LNCAP (cell line): ENCODE measurements at regions not wholly inside any gene's neighbourhood (a gene's known extent, or its start where the extent isn't known, plus 50 kb on each side); places are given as distances from the start of the nearest gene placed in this dataset.

ENCODE experiments used
- TF ChIP-seq, protein P1 (sequence below): fragments of 450-650 bp; IDR thresholded peaks from 2 replicates; pipeline ENCODE4 v1.5.1; 2017; ENCODE audit warnings: mild to moderate bottlenecking

DNA sequence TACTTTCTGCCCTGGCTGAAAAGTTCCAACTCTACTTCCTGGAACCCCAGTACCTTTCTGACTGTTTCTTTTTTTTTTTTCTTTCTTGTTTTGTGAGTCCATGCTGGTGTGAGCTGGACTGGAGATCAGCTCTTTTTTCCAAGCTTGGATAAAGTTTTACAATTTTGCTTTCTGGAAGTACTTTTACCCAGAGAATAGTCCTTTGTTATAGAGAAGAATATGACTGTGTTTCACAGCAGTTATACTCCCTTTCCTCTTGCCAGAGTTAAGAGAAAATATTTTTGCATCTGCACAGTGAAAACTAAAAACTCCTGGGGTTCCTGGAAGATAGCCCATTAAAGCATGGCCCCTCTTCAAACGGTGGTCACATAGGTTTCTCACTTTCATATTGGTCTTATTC lies 1100.6 kb downstream of the OTOL1 start:
- TF ChIP-seq, protein P1, sequence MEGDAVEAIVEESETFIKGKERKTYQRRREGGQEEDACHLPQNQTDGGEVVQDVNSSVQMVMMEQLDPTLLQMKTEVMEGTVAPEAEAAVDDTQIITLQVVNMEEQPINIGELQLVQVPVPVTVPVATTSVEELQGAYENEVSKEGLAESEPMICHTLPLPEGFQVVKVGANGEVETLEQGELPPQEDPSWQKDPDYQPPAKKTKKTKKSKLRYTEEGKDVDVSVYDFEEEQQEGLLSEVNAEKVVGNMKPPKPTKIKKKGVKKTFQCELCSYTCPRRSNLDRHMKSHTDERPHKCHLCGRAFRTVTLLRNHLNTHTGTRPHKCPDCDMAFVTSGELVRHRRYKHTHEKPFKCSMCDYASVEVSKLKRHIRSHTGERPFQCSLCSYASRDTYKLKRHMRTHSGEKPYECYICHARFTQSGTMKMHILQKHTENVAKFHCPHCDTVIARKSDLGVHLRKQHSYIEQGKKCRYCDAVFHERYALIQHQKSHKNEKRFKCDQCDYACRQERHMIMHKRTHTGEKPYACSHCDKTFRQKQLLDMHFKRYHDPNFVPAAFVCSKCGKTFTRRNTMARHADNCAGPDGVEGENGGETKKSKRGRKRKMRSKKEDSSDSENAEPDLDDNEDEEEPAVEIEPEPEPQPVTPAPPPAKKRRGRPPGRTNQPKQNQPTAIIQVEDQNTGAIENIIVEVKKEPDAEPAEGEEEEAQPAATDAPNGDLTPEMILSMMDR: no peak

DNA sequence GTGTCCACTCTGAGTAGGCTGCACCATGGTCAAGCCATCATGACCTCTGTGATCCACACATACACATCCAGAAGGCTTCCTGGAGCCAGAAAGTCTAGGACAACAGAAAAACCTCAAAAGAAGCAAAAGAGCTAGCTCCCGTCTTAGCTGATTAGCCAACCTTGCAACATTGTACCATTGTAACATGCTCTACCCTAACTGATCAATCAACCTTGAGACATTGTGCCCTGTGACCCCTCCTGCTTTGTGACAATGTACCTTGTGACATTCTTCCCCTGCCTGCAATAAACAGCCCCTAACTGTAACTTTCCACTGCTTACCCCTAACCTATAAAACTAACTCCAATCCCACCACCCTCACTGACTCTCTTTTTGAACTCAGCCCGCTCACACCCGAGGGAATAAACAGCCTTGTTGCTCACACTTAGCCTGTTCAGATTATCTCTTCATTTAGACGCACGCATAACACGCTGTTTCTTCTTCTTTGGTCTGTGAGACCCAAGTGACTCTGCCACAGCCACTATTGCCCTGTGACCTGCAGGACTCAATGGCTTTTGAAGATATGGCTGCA lies 1104.6 kb downstream of the OTOL1 start:
- TF ChIP-seq, protein P1: no peak

DNA sequence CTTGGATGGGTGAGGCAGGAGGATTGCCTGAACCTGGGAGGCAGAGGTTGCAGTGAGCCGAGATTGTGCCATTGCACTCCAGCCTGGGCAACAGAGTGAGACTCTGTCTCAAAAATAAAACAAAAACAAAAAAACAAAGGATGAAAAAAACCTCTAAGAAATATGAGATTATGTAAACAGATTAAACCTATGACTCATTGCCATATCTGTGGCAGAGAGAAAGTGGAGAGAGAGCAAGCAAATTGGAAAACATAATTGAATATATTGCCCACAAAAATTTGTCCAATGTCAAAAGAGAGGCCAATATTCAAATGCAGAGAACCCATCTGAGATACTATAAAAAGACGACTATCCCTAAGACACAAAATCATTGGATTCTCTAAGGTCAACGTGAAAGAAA lies 1106.0 kb downstream of the OTOL1 start:
- TF ChIP-seq, protein P1: no peak

DNA sequence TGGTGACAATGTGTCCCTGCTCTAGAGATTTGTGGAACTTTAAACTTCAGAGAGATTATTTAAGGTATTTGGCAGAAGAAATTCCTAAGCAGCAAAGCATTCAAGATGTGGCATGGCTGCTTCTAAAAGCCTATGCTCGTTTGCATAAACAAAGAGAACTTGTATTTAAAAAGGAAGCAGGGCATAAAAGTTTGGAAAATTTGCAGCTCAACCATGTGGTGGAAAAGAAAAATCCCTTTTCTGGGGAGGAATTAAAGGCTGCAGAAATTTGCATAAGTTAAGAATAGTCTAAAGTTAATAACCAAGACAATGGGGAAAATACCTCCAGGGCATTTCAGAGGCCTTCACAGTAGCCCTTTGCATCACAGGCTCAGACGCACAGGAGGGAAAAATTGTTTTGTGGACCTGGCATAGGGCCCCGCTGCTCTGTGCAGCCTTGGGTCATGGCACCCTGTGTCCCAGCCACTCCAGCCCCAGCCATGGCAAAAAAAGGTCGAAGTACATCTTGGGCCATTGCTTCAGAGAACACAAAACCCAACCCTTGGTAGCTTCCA lies 1109.1 kb downstream of the OTOL1 start:
- TF ChIP-seq, protein P1: no peak

DNA sequence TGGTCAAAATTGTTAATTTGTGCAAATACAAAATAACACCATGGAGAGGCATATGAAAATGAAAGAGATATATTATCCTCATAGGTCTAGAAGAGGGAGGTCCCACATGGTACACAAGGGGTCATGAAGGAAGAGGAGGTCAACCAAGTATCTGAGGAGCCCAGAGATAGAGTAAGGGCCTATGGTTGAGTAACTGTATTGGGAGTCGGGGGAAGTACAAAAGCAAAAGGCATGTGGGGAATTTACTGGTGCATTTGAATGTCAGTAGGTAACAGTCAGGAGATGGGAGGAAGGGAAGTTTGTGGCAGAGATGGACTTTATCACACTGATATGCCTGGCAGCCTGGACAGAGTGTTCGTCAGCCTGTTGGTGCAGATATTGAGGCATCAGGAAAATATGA lies 1113.7 kb downstream of the OTOL1 start:
- TF ChIP-seq, protein P1: no peak

DNA sequence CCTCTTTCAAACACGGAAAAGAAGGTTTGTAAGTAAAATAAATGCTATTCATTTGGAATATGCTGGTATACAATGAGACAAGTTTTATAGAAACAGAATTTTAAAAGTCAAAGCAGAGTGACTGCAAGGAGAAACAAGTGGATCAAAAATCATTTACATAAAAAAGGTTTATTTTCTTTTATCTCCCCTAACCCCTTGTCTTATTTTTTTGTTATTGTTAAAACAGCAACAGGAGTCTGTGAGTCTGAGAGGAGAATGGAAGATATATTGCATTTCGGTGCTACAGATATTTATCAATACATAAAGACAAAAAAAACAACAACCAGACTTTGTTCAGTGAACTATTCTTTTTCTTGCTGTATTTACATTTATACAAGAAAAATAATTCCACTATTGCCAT lies 1116.4 kb downstream of the OTOL1 start:
- TF ChIP-seq, protein P1: no peak

DNA sequence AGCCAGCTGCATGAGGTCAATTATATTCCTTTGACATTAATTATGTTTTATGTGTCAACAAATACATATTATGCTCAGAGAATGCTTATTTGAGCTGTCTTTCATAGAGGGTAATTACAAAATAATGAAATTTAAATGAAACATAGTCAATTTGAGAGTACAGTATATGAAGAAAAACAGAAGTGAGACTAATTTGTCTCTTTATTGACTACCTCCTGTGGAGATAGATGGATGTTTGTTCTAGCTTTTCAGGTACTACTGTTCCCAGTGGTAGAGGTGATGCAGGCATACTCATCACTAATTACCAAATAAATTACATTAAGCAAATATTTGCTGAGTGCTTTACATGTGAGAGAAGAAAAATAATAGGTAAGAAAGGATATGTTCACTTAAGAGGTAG lies 1129.6 kb downstream of the OTOL1 start:
- TF ChIP-seq, protein P1: no peak

DNA sequence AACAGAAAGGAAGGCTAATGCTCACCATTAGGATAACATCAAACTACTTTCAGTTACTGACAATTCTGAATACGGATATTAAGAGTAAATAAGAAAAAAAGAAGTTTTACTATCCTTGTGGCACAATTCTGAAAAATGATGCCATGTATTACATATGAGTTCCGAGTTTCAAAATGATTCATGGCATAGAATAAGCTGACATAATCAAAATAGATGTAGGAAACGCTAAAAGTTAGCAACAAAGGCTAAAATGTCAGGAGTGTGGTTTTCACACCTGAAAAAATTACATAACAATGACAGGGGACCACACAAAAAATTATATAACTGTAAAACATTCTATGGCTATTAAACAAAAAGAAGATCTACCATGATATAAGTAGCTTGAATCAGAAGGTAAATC lies 1131.9 kb downstream of the OTOL1 start:
- TF ChIP-seq, protein P1: no peak
